Activated CD8-positive, alpha-beta T cell treated with anti-CD3 and anti-CD28 coated beads for 36 hours (primary cell): ENCODE measurements at regions not wholly inside any gene's neighbourhood (a gene's known extent, or its start where the extent isn't known, plus 50 kb on each side); places are given as distances from the start of the nearest gene placed in this dataset.

Experiments
- ATAC-seq: fragments of 200-7000 bp; cut with Tn5 transposase; one replicate; pipeline ENCODE4 v1.10.0; 2021; ENCODE audit warnings: mild to moderate bottlenecking, moderate library complexity
- CTCF ChIA-PET: fragments of 350-600 bp; sonication (Branson Sonifier 250); formaldehyde crosslinking; loops from one replicate; lab custom pipeline; 2021; ENCODE audit warnings: antibody characterized with exemption; lab: Charles Lee
- POLR2A ChIA-PET: fragments of 350-600 bp; sonication (Branson Sonifier 250); formaldehyde crosslinking; loops from one replicate; lab custom pipeline; 2021; ENCODE audit warnings: antibody characterized with exemption; lab: Charles Lee
- DNase-seq: peaks from one replicate; pipeline ENCODE4 v3.0.0-alpha.2; 2020
- H3K27ac Mint-ChIP-seq: one replicate; pipeline ENCODE4 v1.8.0; 2021; ENCODE audit warnings: mild to moderate bottlenecking, mixed read lengths
- H3K27me3 Mint-ChIP-seq: one replicate; pipeline ENCODE4 v1.8.0; 2021; ENCODE audit warnings: mixed read lengths
- H3K36me3 Mint-ChIP-seq: one replicate; pipeline ENCODE4 v1.8.0; 2021; ENCODE audit warnings: low read depth, mixed read lengths
- H3K4me1 Mint-ChIP-seq: one replicate; pipeline ENCODE4 v1.8.0; 2021; ENCODE audit warnings: low read depth, mixed read lengths
- H3K4me3 Mint-ChIP-seq: one replicate; pipeline ENCODE4 v1.8.0; 2021; ENCODE audit warnings: mild to moderate bottlenecking, moderate library complexity, mixed read lengths
- H3K9me3 Mint-ChIP-seq: one replicate; pipeline ENCODE4 v1.8.0; 2021; ENCODE audit warnings: mixed read lengths
- CTCF ChIP-seq: fragments of 200-600 bp; IDR thresholded peaks from one replicate; pipeline ENCODE4 v1.8.0; 2022; ENCODE audit warnings: antibody characterized with exemption, mild to moderate bottlenecking
- intact Hi-C: fragments of 100-400 bp; cut with micrococcal nuclease; formaldehyde crosslinking; loops from one replicate; pipeline ENCODE4 v1.10.0; 2022

DNA sequence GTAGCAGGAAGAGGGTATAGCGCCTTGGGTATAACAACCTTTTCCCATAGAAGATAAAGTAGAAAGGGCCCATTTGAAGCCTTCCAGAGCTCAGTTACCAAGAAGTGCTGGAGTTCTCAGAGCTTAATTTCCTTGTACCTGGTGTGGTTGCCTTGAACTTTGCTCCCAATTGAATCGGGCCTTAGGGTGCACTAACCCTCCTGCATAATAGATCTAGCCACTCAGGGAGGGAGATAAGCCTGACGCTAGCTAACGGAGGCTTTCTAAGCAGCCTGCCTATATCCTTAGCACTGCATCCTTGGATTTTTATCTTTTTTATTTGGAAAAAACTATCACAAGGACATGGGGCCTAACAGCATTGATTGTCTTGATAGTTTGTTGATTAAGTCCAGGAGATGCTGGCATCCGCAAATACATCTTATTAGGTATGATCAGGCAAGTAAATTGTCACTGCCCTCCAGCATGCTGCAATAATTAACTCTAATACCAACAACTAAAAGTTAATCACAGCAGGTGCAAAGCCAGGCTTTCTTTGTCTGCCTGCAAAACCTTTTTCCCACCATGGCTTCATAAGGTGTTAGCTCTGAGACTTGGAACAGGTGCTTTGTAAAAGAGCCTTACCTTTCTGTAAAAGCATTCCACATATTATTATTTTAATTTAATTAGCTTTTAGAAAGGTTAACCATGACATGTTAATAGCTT is 199.4 kb downstream of the SREK1 start:
- Mint-ChIP-seq H3K4me1 (no peaks in the 10 kb centered on the region), H3K27me3 (peaks cover 2% of the 10 kb centered on the region), H3K27ac (no peak overlapping the region), H3K4me3 (no peak overlapping the region), H3K9me3 (no peaks in the 10 kb centered on the region), H3K36me3 (no peaks in the 10 kb centered on the region)
- intact Hi-C loops: no loop called here
- no peak for TF ChIP-seq CTCF
- CTCF ChIA-PET: interaction anchor here (1.0 to 4.3 kb wide), 2 partner anchors 14 to 36 kb away, joined by 3 to 27 read pairs; no protein-coding TSS in a partner anchor
- POLR2A ChIA-PET: no interaction called here
- no peak for DNase-seq
- no peak for ATAC-seq

GRCh38 chr5:66344544-66344943 is 200.4 kb downstream of the SREK1 start:
- no peak for ATAC-seq
- CTCF ChIA-PET: interaction anchor here (1.0 to 4.3 kb wide), 3 partner anchors 37 to 116 kb away, joined by 3 to 27 read pairs (median 4); no protein-coding TSS in a partner anchor
- H3K4me3 Mint-ChIP-seq: no peak overlapping the region
- H3K27ac Mint-ChIP-seq: no peak overlapping the region
- no peak for DNase-seq
- peaks cover 5% of the 10 kb centered on the region for H3K27me3 Mint-ChIP-seq
- H3K4me1 Mint-ChIP-seq: no peaks in the 10 kb centered on the region
- POLR2A ChIA-PET: no interaction called here
- intact Hi-C loops: no loop called here
- no peaks in the 10 kb centered on the region for H3K9me3 Mint-ChIP-seq
- TF ChIP-seq CTCF: no peak
- H3K36me3 Mint-ChIP-seq: no peaks in the 10 kb centered on the region

DNA sequence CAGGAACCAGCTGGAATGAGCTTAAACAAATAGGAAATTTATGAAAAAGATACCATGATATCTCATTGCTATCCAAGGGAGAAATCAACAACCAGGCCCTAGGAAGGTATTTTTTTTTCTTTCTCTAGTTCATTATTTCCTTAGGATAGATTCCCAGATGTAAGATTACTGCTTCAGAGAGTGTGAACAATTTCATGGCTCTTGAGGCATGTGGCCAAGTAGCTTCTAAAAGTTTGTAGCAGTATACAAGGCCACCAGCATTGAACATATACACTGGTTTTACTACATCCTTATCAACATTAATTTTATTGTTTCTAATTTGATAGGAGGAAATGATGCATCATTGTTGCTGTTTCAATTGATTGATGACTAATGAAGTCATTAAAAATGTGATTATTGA is 201.2 kb downstream of the SREK1 start:
- no peak overlapping the region for H3K4me3 Mint-ChIP-seq
- no peak for TF ChIP-seq CTCF
- intact Hi-C loops: no loop called here
- ATAC-seq (no peak), DNase-seq (no peak)
- H3K9me3 Mint-ChIP-seq: no peaks in the 10 kb centered on the region
- no peak overlapping the region for H3K27ac Mint-ChIP-seq
- H3K36me3 Mint-ChIP-seq: no peaks in the 10 kb centered on the region
- ChIA-PET POLR2A (no interaction called here), CTCF (interaction anchor here (1.0 to 4.3 kb wide), 3 partner anchors 38 to 115 kb away, joined by 3 to 27 read pairs (median 4); no protein-coding TSS in a partner anchor)
- peaks cover 5% of the 10 kb centered on the region for H3K27me3 Mint-ChIP-seq
- no peaks in the 10 kb centered on the region for H3K4me1 Mint-ChIP-seq

GRCh38 chr5:66346869-66347268 is 202.8 kb downstream of the SREK1 start:
- H3K36me3 Mint-ChIP-seq: no peaks in the 10 kb centered on the region
- no peaks in the 10 kb centered on the region for H3K9me3 Mint-ChIP-seq
- ATAC-seq (no peak), DNase-seq (no peak)
- no peak for TF ChIP-seq CTCF
- ChIA-PET CTCF (interaction anchor here (2.0 kb wide), 1 partner anchor 10 kb away, joined by 6 read pairs; no protein-coding TSS in a partner anchor), POLR2A (no interaction called here)
- no peak overlapping the region for H3K4me3 Mint-ChIP-seq
- intact Hi-C loops: no loop called here
- H3K27me3 Mint-ChIP-seq: peaks cover 5% of the 10 kb centered on the region
- no peaks in the 10 kb centered on the region for H3K4me1 Mint-ChIP-seq
- no peak overlapping the region for H3K27ac Mint-ChIP-seq

- CTCF ChIA-PET: interaction anchor here (1.2 to 2.0 kb wide), 2 partner anchors 11 to 40 kb away, joined by 3 to 6 read pairs; no protein-coding TSS in a partner anchor
- Mint-ChIP-seq H3K9me3 (no peaks in the 10 kb centered on the region), H3K4me3 (no peak overlapping the region), H3K27ac (no peak overlapping the region), H3K27me3 (peaks cover 5% of the 10 kb centered on the region), H3K4me1 (no peaks in the 10 kb centered on the region), H3K36me3 (no peaks in the 10 kb centered on the region)
- TF ChIP-seq CTCF: no peak
- intact Hi-C loops: no loop called here
- ATAC-seq (no peak), DNase-seq (no peak)
- POLR2A ChIA-PET: interaction anchor here (1.0 kb wide), 1 partner anchor 9 kb away, joined by 3 read pairs; no protein-coding TSS in a partner anchor
Measured at GRCh38 chr5:66348387-66349125, 204.5 kb downstream of the SREK1 start.
